H1 (cell line): ENCODE measurements at regions not wholly inside any gene's neighbourhood (a gene's known extent, or its start where the extent isn't known, plus 50 kb on each side); places are given as distances from the start of the nearest gene placed in this dataset.

ENCODE experiments used
- CEBPB ChIP-seq: IDR thresholded peaks from 2 replicates; pipeline ENCODE4 v1.6.1; 2012; ENCODE audit warnings: low read depth, low read length
- CTCF ChIP-seq, 3 experiments: IDR thresholded peaks; 1 replicate in 2 of 3; 2 replicates in 1 of 3; pipeline versions ENCODE4 v1.5.1 to v1.6.1; 2011; ENCODE audit warnings: low read length in 3 of 3, mild to moderate bottlenecking in 3 of 3, inconsistent platforms in 2 of 3, low read depth in 1 of 3, moderate library complexity in 1 of 3; ENCODE audit not compliant: insufficient read depth in 1 of 3; ENCODE audit errors: control extremely low read depth in 1 of 3
- POLR2A ChIP-seq, 2 experiments: IDR thresholded peaks; 1 replicate in 1 of 2; 2 replicates in 1 of 2; pipeline ENCODE4 v1.6.1; 2011; ENCODE audit warnings: low read depth in 2 of 2, low read length in 2 of 2, mild to moderate bottlenecking in 2 of 2; ENCODE audit errors: control extremely low read depth in 1 of 2
- POLR2AphosphoS5 ChIP-seq: IDR thresholded peaks from 2 replicates; pipeline ENCODE4 v1.6.1; 2011; ENCODE audit warnings: low read depth, low read length
- TEAD4 ChIP-seq: IDR thresholded peaks from 2 replicates; pipeline ENCODE4 v1.6.1; 2012; ENCODE audit warnings: low read depth, low read length, inconsistent platforms, mixed read lengths

GRCh38 chr12:41869432-41869831 is 275.2 kb downstream of the GXYLT1 start:
- TF ChIP-seq POLR2AphosphoS5: no peak
- 0 out of 2 replicates have a peak, but pooled peaks have one; percentile 41 for TF ChIP-seq TEAD4
- TF ChIP-seq CEBPB: no peak
- TF ChIP-seq POLR2A (IDR thresholded peaks at IDR 0.05; ENCODE audit: control extremely low read depth in 1 of 2, low read depth in 2 of 2, low read length in 2 of 2): no peak
- no peak for TF ChIP-seq CTCF (IDR thresholded peaks at IDR 0.05; ENCODE audit: control extremely low read depth in 1 of 3, insufficient read depth in 1 of 3, low read depth in 1 of 3, low read length in 3 of 3)
